Stomach (tissue), 8 donors: ENCODE measurements at regions not wholly inside any gene's neighbourhood (a gene's known extent, or its start where the extent isn't known, plus 50 kb on each side); places are given as distances from the start of the nearest gene placed in this dataset.

Experiments
- DNase-seq, 2 donors: peaks; one replicate each; pipeline versions ENCODE4 v3.0.0 to v3.0.0-alpha.2; 2013 to 2019
- H3K27ac ChIP-seq, 5 donors: fragments of 200-600 bp in 4 of 5; sonication (generic) in 4 of 5; one replicate each; pipeline ENCODE4 v1.5.1; 2013 to 2019; ENCODE audit warnings: mild to moderate bottlenecking in 1 of 5, moderate library complexity in 1 of 5
- H3K27me3 ChIP-seq, 3 donors: fragments of 200-600 bp; sonication (generic); one replicate each; pipeline ENCODE4 v1.5.1; 2017 to 2019; ENCODE audit warnings: mixed run types in 1 of 3
- H3K36me3 ChIP-seq, 4 donors: fragments of 200-600 bp; sonication (generic); 1 replicate in 3 of 4; 2 replicates in 1 of 4; pipeline ENCODE4 v1.5.1; 2016 to 2019
- H3K4me1 ChIP-seq, 4 donors: fragments of 200-600 bp; sonication (generic); one replicate each; pipeline ENCODE4 v1.5.1; 2016 to 2019
- H3K4me3 ChIP-seq, 4 donors: fragments of 200-600 bp; sonication (generic) in 3 of 4; one replicate each; pipeline ENCODE4 v1.5.1; 2016 to 2019; ENCODE audit warnings: mild to moderate bottlenecking in 1 of 4
- H3K9me3 ChIP-seq, 4 donors: fragments of 200-600 bp; sonication (generic); one replicate each; pipeline ENCODE4 v1.5.1; 2016 to 2019
- EP300 ChIP-seq: sonication (generic); formaldehyde crosslinking; IDR thresholded peaks from one replicate; pipeline ENCODE4 v1.6.1; 2017; ENCODE audit warnings: antibody characterized with exemption
- POLR2A ChIP-seq, 4 donors: fragments of 450-650 bp; IDR thresholded peaks; one replicate each; pipeline ENCODE4 v1.6.1; 2016; ENCODE audit warnings: antibody characterized with exemption in 4 of 4, control low read depth in 2 of 4, mild to moderate bottlenecking in 1 of 4, moderate library complexity in 1 of 4
- POLR2AphosphoS5 ChIP-seq, 3 donors: sonication (generic); formaldehyde crosslinking; IDR thresholded peaks; one replicate each; pipeline ENCODE4 v1.6.1; 2016; ENCODE audit warnings: antibody characterized with exemption in 3 of 3
- WGBS, 5 donors: extraction: QIAGEN DNeasy Blood & Tissue Kit in 3 of 5; methylation state at CpG; one replicate each; pipeline versions ENCODE4 v1.1.5 to v1.1.7; 2013 to 2018; 5-methylcytosine and 5-hydroxymethylcytosine counted together
- intact Hi-C: fragments of 100-400 bp; cut with DNase I; formaldehyde crosslinking; loops from one replicate; pipeline ENCODE4 v1.15.1; 2023; ENCODE audit warnings: low total_unique reads
- TF ChIP-seq, protein P1 (sequence below), 7 experiments: fragments of 450-650 bp in 4 of 7; fragments of 200-600 bp in 3 of 7; sonication (generic) in 3 of 7; IDR thresholded peaks; one replicate each; pipeline ENCODE4 v1.5.1; 2016 to 2019; ENCODE audit warnings: antibody characterized with exemption in 7 of 7, control low read depth in 2 of 7, mild to moderate bottlenecking in 1 of 7
- donor health status: healthy with polysubstance abuse.
- donor health status: Bipolar disorder and iron deficiency.
- donor health status: healthy.

DNA sequence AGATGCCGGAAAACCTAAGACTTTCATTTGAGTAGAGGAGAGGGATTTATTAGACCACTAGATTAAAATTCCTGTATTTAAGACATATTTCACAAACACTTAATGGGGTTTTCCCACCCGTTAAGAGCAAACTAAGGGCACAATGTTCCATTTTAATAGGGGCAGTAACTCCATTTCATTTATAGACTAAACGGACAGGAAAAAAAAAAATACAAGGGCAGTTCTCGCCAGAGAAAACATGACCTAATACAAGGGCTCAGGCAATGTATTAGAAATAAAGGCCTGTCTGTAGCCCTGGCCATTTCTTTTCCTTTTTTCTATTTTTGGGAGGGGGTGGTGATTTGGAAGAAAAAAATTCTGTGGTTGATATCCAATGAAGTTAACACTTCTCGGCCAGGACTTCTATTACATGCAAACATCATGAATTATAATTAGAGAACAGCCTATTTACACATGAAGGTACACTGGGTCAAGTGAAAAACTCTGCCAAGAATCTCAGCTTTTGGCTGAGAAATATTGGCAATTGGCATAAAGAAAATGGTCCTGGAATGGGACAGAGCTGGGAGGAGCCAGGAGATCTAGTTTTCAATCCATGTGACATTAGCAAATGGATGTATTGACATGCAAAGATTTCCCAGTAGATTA is 641.1 kb upstream of the TBX3 start:
- no peaks in the 10 kb centered on the region for H3K9me3 ChIP-seq
- no peak overlapping the region for H3K4me3 ChIP-seq
- peak in 1 of 2 donors; percentile 32 for DNase-seq
- TF ChIP-seq EP300 (no peak), POLR2AphosphoS5 (IDR thresholded peaks at IDR 0.05) (no peak)
- H3K27me3 ChIP-seq: no peaks in the 10 kb centered on the region
- intact Hi-C loops: no loop called here
- 28 to 56% (median 37%) methylated on average over 5 of the region's 5 CpGs for WGBS, 5 donors
- H3K4me1 ChIP-seq: peaks cover 0 to 14% (median 0%) of the 10 kb centered on the region in 4 donors
- peak overlapping the region in 1 of 5 donors; percentile 32 for H3K27ac ChIP-seq
- H3K36me3 ChIP-seq: no peaks in the 10 kb centered on the region

DNA sequence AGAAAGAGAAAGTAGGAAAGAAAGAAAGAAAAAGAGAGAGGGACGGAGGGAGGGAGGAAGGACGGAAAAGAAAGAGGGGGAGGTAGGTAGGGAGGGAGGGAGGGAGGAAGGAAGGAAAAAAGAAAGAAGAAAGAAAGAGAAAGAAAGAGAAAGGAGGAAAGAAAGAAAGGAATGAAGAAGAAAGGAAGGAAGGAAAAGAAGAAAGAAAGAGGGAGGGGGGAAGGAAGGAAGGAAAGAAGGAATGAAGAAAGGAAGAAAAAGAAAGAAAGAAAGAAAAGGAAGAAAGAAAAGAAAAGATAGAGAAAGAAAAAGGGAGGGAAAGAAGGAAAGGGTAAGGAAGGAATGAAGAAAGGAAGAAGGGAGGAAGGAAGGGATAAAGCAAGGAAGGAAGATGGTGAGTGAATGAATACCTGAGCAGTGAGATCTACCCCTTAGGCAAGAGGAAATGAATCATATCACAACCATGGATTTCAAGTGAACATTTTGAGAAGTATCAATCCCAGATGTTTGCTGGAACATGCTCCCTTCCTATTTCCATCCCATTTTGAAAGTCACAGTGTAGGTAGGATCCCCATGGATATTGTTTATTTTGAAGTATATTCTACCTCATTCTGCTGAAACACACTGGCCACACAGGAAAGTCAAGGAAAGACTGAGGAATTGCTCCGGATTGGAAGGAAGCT is 639.4 kb upstream of the TBX3 start:
- TF ChIP-seq, protein P1, sequence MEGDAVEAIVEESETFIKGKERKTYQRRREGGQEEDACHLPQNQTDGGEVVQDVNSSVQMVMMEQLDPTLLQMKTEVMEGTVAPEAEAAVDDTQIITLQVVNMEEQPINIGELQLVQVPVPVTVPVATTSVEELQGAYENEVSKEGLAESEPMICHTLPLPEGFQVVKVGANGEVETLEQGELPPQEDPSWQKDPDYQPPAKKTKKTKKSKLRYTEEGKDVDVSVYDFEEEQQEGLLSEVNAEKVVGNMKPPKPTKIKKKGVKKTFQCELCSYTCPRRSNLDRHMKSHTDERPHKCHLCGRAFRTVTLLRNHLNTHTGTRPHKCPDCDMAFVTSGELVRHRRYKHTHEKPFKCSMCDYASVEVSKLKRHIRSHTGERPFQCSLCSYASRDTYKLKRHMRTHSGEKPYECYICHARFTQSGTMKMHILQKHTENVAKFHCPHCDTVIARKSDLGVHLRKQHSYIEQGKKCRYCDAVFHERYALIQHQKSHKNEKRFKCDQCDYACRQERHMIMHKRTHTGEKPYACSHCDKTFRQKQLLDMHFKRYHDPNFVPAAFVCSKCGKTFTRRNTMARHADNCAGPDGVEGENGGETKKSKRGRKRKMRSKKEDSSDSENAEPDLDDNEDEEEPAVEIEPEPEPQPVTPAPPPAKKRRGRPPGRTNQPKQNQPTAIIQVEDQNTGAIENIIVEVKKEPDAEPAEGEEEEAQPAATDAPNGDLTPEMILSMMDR (IDR thresholded peaks at IDR 0.05): no peak
- TF ChIP-seq POLR2A (IDR thresholded peaks at IDR 0.05): no peak
- TF ChIP-seq EP300: no peak
- TF ChIP-seq POLR2AphosphoS5 (IDR thresholded peaks at IDR 0.05): no peak
- H3K4me3 ChIP-seq: no peak overlapping the region
- intact Hi-C loops: no loop called here
- peaks cover 0 to 14% (median 0%) of the 10 kb centered on the region in 4 donors for H3K4me1 ChIP-seq
- H3K36me3 ChIP-seq: no peaks in the 10 kb centered on the region
- DNase-seq: no peak
- H3K27me3 ChIP-seq: no peaks in the 10 kb centered on the region
- no peaks in the 10 kb centered on the region for H3K9me3 ChIP-seq
- 76 to 96% (median 83%) methylated on average over 3 of the region's 3 CpGs for WGBS, 5 donors
- no peak overlapping the region for H3K27ac ChIP-seq

DNA sequence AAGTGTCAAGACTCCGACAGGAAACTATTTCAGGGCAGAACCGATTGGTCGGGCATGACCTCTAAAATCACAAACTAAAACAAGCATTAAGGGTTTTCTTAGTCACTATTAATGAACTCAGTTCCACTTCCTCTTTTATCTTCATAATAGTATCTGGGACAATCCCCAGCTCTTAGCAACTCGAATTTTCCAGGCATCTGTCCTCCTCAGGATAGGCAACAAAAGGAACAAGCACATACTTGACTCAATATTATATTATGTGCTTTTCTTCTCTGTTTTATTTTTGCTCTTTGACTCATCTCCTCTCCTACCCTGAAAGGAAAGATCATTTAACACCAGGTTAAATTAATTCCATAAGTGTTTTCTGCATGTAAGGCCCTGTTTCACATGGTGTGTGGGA is 638.3 kb upstream of the TBX3 start:
- Histone ChIP-seq H3K36me3 (no peaks in the 10 kb centered on the region), H3K27me3 (no peaks in the 10 kb centered on the region), H3K4me1 (peaks cover 0 to 14% (median 0%) of the 10 kb centered on the region in 4 donors), H3K9me3 (no peaks in the 10 kb centered on the region), H3K4me3 (no peak overlapping the region), H3K27ac (no peak overlapping the region)
- WGBS, 5 donors: 48 to 68% (median 60%) methylated on average over 4 of the region's 4 CpGs
- intact Hi-C loops: no loop called here
- TF ChIP-seq, protein P1 (IDR thresholded peaks at IDR 0.05): no peak
- TF ChIP-seq EP300 (no peak), POLR2A (IDR thresholded peaks at IDR 0.05) (no peak)
- DNase-seq: no peak

DNA sequence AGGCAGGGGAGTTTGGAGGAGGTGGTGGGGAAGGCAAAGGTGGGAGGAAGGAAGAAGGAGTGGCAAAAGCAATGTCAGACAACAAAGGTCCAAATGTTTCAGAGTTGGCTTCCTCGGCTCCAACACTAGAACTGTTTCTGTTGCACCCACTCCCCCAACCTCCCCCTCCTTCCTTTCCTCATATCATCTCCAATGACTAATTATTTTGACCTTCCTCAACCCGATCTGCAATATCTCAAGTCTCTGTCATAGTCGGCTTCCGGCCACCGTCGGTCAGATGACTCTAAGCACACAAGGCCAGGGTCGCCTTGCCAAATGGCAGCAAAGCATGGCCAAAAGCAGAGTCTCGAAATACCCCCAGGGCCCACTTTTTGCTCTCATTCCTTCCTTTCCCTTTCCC is 637.0 kb upstream of the TBX3 start:
- Histone ChIP-seq H3K36me3 (no peaks in the 10 kb centered on the region), H3K27ac (no peak overlapping the region), H3K4me1 (peaks cover 0 to 14% (median 0%) of the 10 kb centered on the region in 4 donors), H3K4me3 (no peak overlapping the region), H3K9me3 (no peaks in the 10 kb centered on the region), H3K27me3 (no peaks in the 10 kb centered on the region)
- TF ChIP-seq POLR2AphosphoS5 (IDR thresholded peaks at IDR 0.05) (no peak), EP300 (no peak), POLR2A (IDR thresholded peaks at IDR 0.05) (no peak)
- TF ChIP-seq, protein P1 (IDR thresholded peaks at IDR 0.05): no peak
- peak in 1 of 2 donors; percentile 53 for DNase-seq
- intact Hi-C loops: no loop called here
- 70 to 91% (median 82%) methylated on average over 8 of the region's 8 CpGs for WGBS, 5 donors

DNA sequence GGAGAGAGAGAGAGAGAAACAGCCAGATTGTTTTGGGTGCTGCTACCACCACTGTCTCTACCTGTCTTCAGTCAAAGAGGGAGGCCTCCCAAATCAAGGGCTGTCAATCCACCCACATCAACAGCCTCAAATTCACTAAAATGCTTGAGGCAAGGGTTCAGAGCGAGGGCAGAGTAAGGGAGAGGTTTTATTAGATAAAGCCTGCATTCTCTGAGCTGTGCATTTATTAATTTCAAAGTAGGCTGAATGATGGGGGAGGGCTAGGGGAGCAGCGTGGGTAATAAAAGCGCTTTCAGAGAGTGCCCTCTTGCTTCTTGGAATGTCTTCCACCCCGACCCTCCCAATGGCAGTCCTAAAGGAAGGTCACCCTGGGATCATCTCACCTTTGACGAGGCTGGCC is 636.5 kb upstream of the TBX3 start:
- Histone ChIP-seq H3K4me3 (no peak overlapping the region), H3K27ac (no peak overlapping the region), H3K36me3 (no peaks in the 10 kb centered on the region), H3K27me3 (no peaks in the 10 kb centered on the region), H3K4me1 (peaks cover 0 to 10% (median 0%) of the 10 kb centered on the region in 4 donors), H3K9me3 (no peaks in the 10 kb centered on the region)
- no peak for TF ChIP-seq EP300
- TF ChIP-seq POLR2AphosphoS5 (IDR thresholded peaks at IDR 0.05): no peak
- TF ChIP-seq POLR2A (IDR thresholded peaks at IDR 0.05): no peak
- TF ChIP-seq, protein P1 (IDR thresholded peaks at IDR 0.05): no peak
- WGBS, 5 donors: 73 to 84% (median 77%) methylated on average over 5 of the region's 5 CpGs
- intact Hi-C loops: no loop called here
- no peak for DNase-seq
